ENCODE measurements at regions not wholly inside any gene's neighbourhood (a gene's known extent, or its start where the extent isn't known, plus 50 kb on each side); places are given as distances from the start of the nearest gene placed in this dataset.

- no peak overlapping the region for H3K27ac ChIP-seq (ENCODE audit: low read depth, low read length, poor library complexity, severe bottlenecking)
- H2AFZ ChIP-seq (ENCODE audit: low read length) = no peak overlapping the region
- no peaks in the 10 kb centered on the region for H4K20me1 ChIP-seq (ENCODE audit: insufficient read depth, low read length)
- H3K4me1 ChIP-seq (ENCODE audit: insufficient read depth, low read length, severe bottlenecking) = no peaks in the 10 kb centered on the region
- no peaks in the 10 kb centered on the region for H3K36me3 ChIP-seq (ENCODE audit: insufficient read depth, low read length)
- H3F3A ChIP-seq (ENCODE audit: insufficient read depth, low read length) = no peaks in the 10 kb centered on the region
- H3K4me2 ChIP-seq (ENCODE audit: low read length) = no peak overlapping the region
- H3K9me3 ChIP-seq (ENCODE audit: low read length) = no peaks in the 10 kb centered on the region
- no peaks in the 10 kb centered on the region for H3K9me2 ChIP-seq (ENCODE audit: low read depth, low read length)
- H3K79me2 ChIP-seq (ENCODE audit: insufficient read depth, low read length) = no peaks in the 10 kb centered on the region
- TF ChIP-seq EZH2 (IDR thresholded peaks at IDR 0.05; ENCODE audit: borderline replicate concordance, low read length) (no peak), CTCF (IDR thresholded peaks at IDR 0.05; ENCODE audit: low read length) (no peak)
- no peak overlapping the region for H3K4me3 ChIP-seq (ENCODE audit: low read depth, low read length, poor library complexity, severe bottlenecking)
- no peaks in the 10 kb centered on the region for H3K27me3 ChIP-seq (ENCODE audit: insufficient read depth, low read length)
- no peak overlapping the region for H3K9ac ChIP-seq (ENCODE audit: low read length)
Observed at GRCh38 chr2:136647039-136647438, 118.3 kb upstream of the THSD7B start.

GRCh38 chr2:136645236-136645828, 120.0 kb upstream of the THSD7B start:
- Histone ChIP-seq H3F3A (ENCODE audit: insufficient read depth, low read length) (no peaks in the 10 kb centered on the region), H3K4me3 (ENCODE audit: low read depth, low read length, poor library complexity, severe bottlenecking) (no peak overlapping the region), H3K4me2 (ENCODE audit: low read length) (no peak overlapping the region), H3K9me2 (ENCODE audit: low read depth, low read length) (no peaks in the 10 kb centered on the region), H3K9ac (ENCODE audit: low read length) (no peak overlapping the region), H3K27me3 (ENCODE audit: insufficient read depth, low read length) (no peaks in the 10 kb centered on the region), H3K36me3 (ENCODE audit: insufficient read depth, low read length) (no peaks in the 10 kb centered on the region), H3K27ac (ENCODE audit: low read depth, low read length, poor library complexity, severe bottlenecking) (no peak overlapping the region), H4K20me1 (ENCODE audit: insufficient read depth, low read length) (no peaks in the 10 kb centered on the region), H3K4me1 (ENCODE audit: insufficient read depth, low read length, severe bottlenecking) (no peaks in the 10 kb centered on the region), H3K79me2 (ENCODE audit: insufficient read depth, low read length) (no peaks in the 10 kb centered on the region), H3K9me3 (ENCODE audit: low read length) (no peaks in the 10 kb centered on the region), H2AFZ (ENCODE audit: low read length) (no peak overlapping the region)
- TF ChIP-seq CTCF (IDR thresholded peaks at IDR 0.05; ENCODE audit: low read length) (no peak), EZH2 (IDR thresholded peaks at IDR 0.05; ENCODE audit: borderline replicate concordance, low read length) (no peak)

GRCh38 chr2:136639651-136640050, 125.7 kb upstream of the THSD7B start:
- H3K27me3 ChIP-seq (ENCODE audit: insufficient read depth, low read length) = no peaks in the 10 kb centered on the region
- H3K79me2 ChIP-seq (ENCODE audit: insufficient read depth, low read length) = no peaks in the 10 kb centered on the region

More at GRCh38 chr2:136639651-136640050, 125.7 kb upstream of the THSD7B start:
- no peaks in the 10 kb centered on the region for H3K9me2 ChIP-seq (ENCODE audit: low read depth, low read length)
- H3K27ac ChIP-seq (ENCODE audit: low read depth, low read length, poor library complexity, severe bottlenecking) = no peak overlapping the region
- no peak overlapping the region for H2AFZ ChIP-seq (ENCODE audit: low read length)
- H3K4me2 ChIP-seq (ENCODE audit: low read length) = no peak overlapping the region
- H3K4me3 ChIP-seq (ENCODE audit: low read depth, low read length, poor library complexity, severe bottlenecking) = no peak overlapping the region
- H3K9ac ChIP-seq (ENCODE audit: low read length) = no peak overlapping the region
- no peaks in the 10 kb centered on the region for H3K4me1 ChIP-seq (ENCODE audit: insufficient read depth, low read length, severe bottlenecking)
- TF ChIP-seq CTCF (IDR thresholded peaks at IDR 0.05; ENCODE audit: low read length) = no peak
- no peak for TF ChIP-seq EZH2 (IDR thresholded peaks at IDR 0.05; ENCODE audit: borderline replicate concordance, low read length)
- H4K20me1 ChIP-seq (ENCODE audit: insufficient read depth, low read length) = no peaks in the 10 kb centered on the region
- H3K36me3 ChIP-seq (ENCODE audit: insufficient read depth, low read length) = no peaks in the 10 kb centered on the region
- H3K9me3 ChIP-seq (ENCODE audit: low read length) = no peaks in the 10 kb centered on the region
- no peaks in the 10 kb centered on the region for H3F3A ChIP-seq (ENCODE audit: insufficient read depth, low read length)
